ENCODE measurements at regions not wholly inside any gene's neighbourhood (a gene's known extent, or its start where the extent isn't known, plus 50 kb on each side); places are given as distances from the start of the nearest gene placed in this dataset.

DNA sequence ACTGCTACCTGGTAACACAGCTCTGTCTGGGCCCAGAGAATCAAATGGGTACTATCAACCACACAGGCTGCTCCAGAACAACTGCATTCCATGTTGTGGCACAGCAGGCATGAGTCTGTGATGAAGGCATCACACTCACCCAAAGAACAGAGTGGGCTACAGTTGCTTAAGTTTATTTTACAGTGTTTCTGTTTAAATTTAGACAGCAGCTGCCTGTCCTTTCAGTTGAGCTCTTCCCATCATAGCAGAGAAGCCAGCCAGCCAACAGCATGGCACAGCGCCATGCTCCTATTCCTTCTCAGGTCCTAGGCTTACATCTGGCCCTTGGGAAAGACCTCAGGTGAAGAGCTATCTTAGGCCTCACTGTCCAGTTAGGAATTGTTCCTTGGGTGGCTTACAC lies 147.0 kb upstream of the FRMD6 start:
- TF ChIP-seq EZH2phosphoT487 (IDR thresholded peaks at IDR 0.05; ENCODE audit: insufficient read depth, low read depth): no peak
- TF ChIP-seq EZH2 (IDR thresholded peaks at IDR 0.05; ENCODE audit: insufficient read depth, poor library complexity, severe bottlenecking): no peak
